ENCODE measurements at regions not wholly inside any gene's neighbourhood (a gene's known extent, or its start where the extent isn't known, plus 50 kb on each side); places are given as distances from the start of the nearest gene placed in this dataset.

GRCh38 chr15:39250460-39251186 is 330.3 kb upstream of the THBS1 start:
- H3K27ac ChIP-seq (ENCODE audit: low read depth, low read length) = no peak overlapping the region
- TF ChIP-seq CTCF (IDR thresholded peaks at IDR 0.05; ENCODE audit: low read depth, low read length, poor library complexity, severe bottlenecking) (no peak), EZH2phosphoT487 (IDR thresholded peaks at IDR 0.05; ENCODE audit: borderline replicate concordance, low read length) (no peak)
- H3F3A ChIP-seq (ENCODE audit: control insufficient read depth, insufficient read depth) = no peaks in the 10 kb centered on the region
- no peaks in the 10 kb centered on the region for H3K9me3 ChIP-seq (ENCODE audit: control insufficient read depth, insufficient read depth, low read length)
- no peaks in the 10 kb centered on the region for H3K27me3 ChIP-seq (ENCODE audit: control insufficient read depth, low read length)
- H3K79me2 ChIP-seq (ENCODE audit: control insufficient read depth, low read length) = no peaks in the 10 kb centered on the region
- H3K9me2 ChIP-seq (replicated peaks; ENCODE audit: control insufficient read depth, low read length) = no peaks in the 10 kb centered on the region
- no peaks in the 10 kb centered on the region for H3K36me3 ChIP-seq (ENCODE audit: control insufficient read depth, low read length)
- H4K20me1 ChIP-seq (ENCODE audit: control insufficient read depth, insufficient read depth, low read depth, low read length) = no peaks in the 10 kb centered on the region
- H3K4me2 ChIP-seq (ENCODE audit: low read length) = no peak overlapping the region
- H3K4me1 ChIP-seq (ENCODE audit: control insufficient read depth, low read length) = no peaks in the 10 kb centered on the region
- no peak overlapping the region for H3K4me3 ChIP-seq (ENCODE audit: low read length)

- TF ChIP-seq CTCF (IDR thresholded peaks at IDR 0.05; ENCODE audit: low read depth, low read length, poor library complexity, severe bottlenecking) (no peak), EZH2phosphoT487 (IDR thresholded peaks at IDR 0.05; ENCODE audit: borderline replicate concordance, low read length) (no peak)
- H3K4me1 ChIP-seq (ENCODE audit: control insufficient read depth, low read length) = no peaks in the 10 kb centered on the region
- H3K27ac ChIP-seq (ENCODE audit: low read depth, low read length) = no peak overlapping the region
- no peak overlapping the region for H3K4me3 ChIP-seq (ENCODE audit: low read length)
- no peaks in the 10 kb centered on the region for H3K9me2 ChIP-seq (replicated peaks; ENCODE audit: control insufficient read depth, low read length)
- no peaks in the 10 kb centered on the region for H3K79me2 ChIP-seq (ENCODE audit: control insufficient read depth, low read length)
- H3K27me3 ChIP-seq (ENCODE audit: control insufficient read depth, low read length) = no peaks in the 10 kb centered on the region
- H4K20me1 ChIP-seq (ENCODE audit: control insufficient read depth, insufficient read depth, low read depth, low read length) = no peaks in the 10 kb centered on the region
- H3F3A ChIP-seq (ENCODE audit: control insufficient read depth, insufficient read depth) = no peaks in the 10 kb centered on the region
- no peaks in the 10 kb centered on the region for H3K36me3 ChIP-seq (ENCODE audit: control insufficient read depth, low read length)
- H3K9me3 ChIP-seq (ENCODE audit: control insufficient read depth, insufficient read depth, low read length) = no peaks in the 10 kb centered on the region
- H3K4me2 ChIP-seq (ENCODE audit: low read length) = no peak overlapping the region
Measured at GRCh38 chr15:39251413-39252133, 329.3 kb upstream of the THBS1 start.

GRCh38 chr15:39252134-39252470 is 328.8 kb upstream of the THBS1 start:
- TF ChIP-seq CTCF (IDR thresholded peaks at IDR 0.05; ENCODE audit: low read depth, low read length, poor library complexity, severe bottlenecking) (no peak), EZH2phosphoT487 (IDR thresholded peaks at IDR 0.05; ENCODE audit: borderline replicate concordance, low read length) (no peak)
- Histone ChIP-seq H3F3A (ENCODE audit: control insufficient read depth, insufficient read depth) (no peaks in the 10 kb centered on the region), H3K79me2 (ENCODE audit: control insufficient read depth, low read length) (no peaks in the 10 kb centered on the region), H3K27me3 (ENCODE audit: control insufficient read depth, low read length) (no peaks in the 10 kb centered on the region), H3K4me1 (ENCODE audit: control insufficient read depth, low read length) (no peaks in the 10 kb centered on the region), H3K9me3 (ENCODE audit: control insufficient read depth, insufficient read depth, low read length) (no peaks in the 10 kb centered on the region), H3K4me2 (ENCODE audit: low read length) (no peak overlapping the region), H3K36me3 (ENCODE audit: control insufficient read depth, low read length) (no peaks in the 10 kb centered on the region), H3K9me2 (replicated peaks; ENCODE audit: control insufficient read depth, low read length) (no peaks in the 10 kb centered on the region), H3K4me3 (ENCODE audit: low read length) (no peak overlapping the region), H4K20me1 (ENCODE audit: control insufficient read depth, insufficient read depth, low read depth, low read length) (no peaks in the 10 kb centered on the region), H3K27ac (ENCODE audit: low read depth, low read length) (no peak overlapping the region)
